SK-N-SH treated with all-trans-retinoic acid at 6 μM for 48 hours (cell line): ENCODE measurements at regions not wholly inside any gene's neighbourhood (a gene's known extent, or its start where the extent isn't known, plus 50 kb on each side); places are given as distances from the start of the nearest gene placed in this dataset.
"Not testable (repeated sequence)": the region's sequence is repeated elsewhere in the genome, so short reads cannot be mapped to it uniquely, and the experiment has no call there.

Source experiments
- ATAC-seq: fragments of 200-7000 bp; cut with Tn5 transposase; 3 replicates; pipeline ENCODE4 v1.9.1; 2020; ENCODE audit warnings: mild to moderate bottlenecking, moderate library complexity
- ARNTL ChIP-seq: fragments of 450-650 bp; formaldehyde crosslinking; IDR thresholded peaks from 2 replicates; pipeline ENCODE4 v1.5.0; 2020; ENCODE audit warnings: low read depth, mild to moderate bottlenecking, moderate library complexity, borderline replicate concordance
- BACH2 ChIP-seq: fragments of 250-450 bp; sonication (Bioruptor Pico); IDR thresholded peaks from 2 replicates; pipeline ENCODE4 v1.9.0; 2021; ENCODE audit warnings: mild to moderate bottlenecking, borderline replicate concordance
- CREB5 ChIP-seq: fragments of 250-450 bp; sonication (Bioruptor Pico); IDR thresholded peaks from 2 replicates; pipeline ENCODE4 v1.5.1; 2020; ENCODE audit warnings: low read depth, mild to moderate bottlenecking, moderate library complexity
- CSDC2 ChIP-seq: fragments of 250-450 bp; sonication (Bioruptor Pico); IDR thresholded peaks from 2 replicates; pipeline ENCODE4 v1.5.0; 2020; ENCODE audit warnings: mild to moderate bottlenecking, moderate library complexity
- CSRNP3 ChIP-seq: fragments of 250-450 bp; sonication (Bioruptor Pico); IDR thresholded peaks from 2 replicates; pipeline ENCODE4 v1.5.1; 2021; ENCODE audit warnings: mild to moderate bottlenecking, moderate library complexity
- ESRRG ChIP-seq: fragments of 250-450 bp; sonication (Bioruptor Pico); IDR thresholded peaks from 2 replicates; pipeline ENCODE4 v1.6.1; 2021; ENCODE audit warnings: mild to moderate bottlenecking
- GLIS3 ChIP-seq: fragments of 250-450 bp; sonication (Bioruptor Pico); IDR thresholded peaks from 2 replicates; pipeline ENCODE4 v1.5.0; 2020; ENCODE audit warnings: mild to moderate bottlenecking, moderate library complexity
- ISL1 ChIP-seq: fragments of 250-450 bp; sonication (Bioruptor Pico); IDR thresholded peaks from 2 replicates; pipeline ENCODE4 v2.1.2; 2022; ENCODE audit warnings: mild to moderate bottlenecking, moderate library complexity
- OSR1 ChIP-seq: fragments of 250-450 bp; sonication (Bioruptor Pico); IDR thresholded peaks from 2 replicates; pipeline ENCODE4 v1.8.0; 2022; ENCODE audit warnings: moderate library complexity, mild to moderate bottlenecking, inconsistent platforms
- PATZ1 ChIP-seq: fragments of 250-450 bp; sonication (Bioruptor Pico); IDR thresholded peaks from 2 replicates; pipeline ENCODE4 v1.8.0; 2020; ENCODE audit warnings: mild to moderate bottlenecking, moderate library complexity, borderline replicate concordance
- POU6F1 ChIP-seq: fragments of 250-450 bp; sonication (Bioruptor Pico); IDR thresholded peaks from 2 replicates; pipeline ENCODE4 v1.8.0; 2021; ENCODE audit warnings: low read depth, mild to moderate bottlenecking, moderate library complexity, borderline replicate concordance
- PPARA ChIP-seq: fragments of 250-450 bp; sonication (Bioruptor Pico); IDR thresholded peaks from 2 replicates; pipeline ENCODE4 v1.5.0; 2020; ENCODE audit warnings: mild to moderate bottlenecking, borderline replicate concordance
- RARB ChIP-seq: fragments of 250-450 bp; sonication (Bioruptor Pico); IDR thresholded peaks from 2 replicates; pipeline ENCODE4 v1.8.0; 2021; ENCODE audit warnings: mild to moderate bottlenecking, moderate library complexity
- SNAI2 ChIP-seq: fragments of 250-450 bp; sonication (Bioruptor Pico); IDR thresholded peaks from 2 replicates; pipeline ENCODE4 v1.5.0; 2020; ENCODE audit warnings: mild to moderate bottlenecking, moderate library complexity
- TCF4 ChIP-seq: fragments of 250-450 bp; sonication (Bioruptor Pico); IDR thresholded peaks from 2 replicates; pipeline ENCODE4 v1.8.0; 2021; ENCODE audit warnings: mild to moderate bottlenecking, moderate library complexity, borderline replicate concordance
- ZC3H10 ChIP-seq: fragments of 250-450 bp; sonication (Bioruptor Pico); IDR thresholded peaks from 2 replicates; pipeline ENCODE4 v1.5.1; 2021; ENCODE audit warnings: mild to moderate bottlenecking, moderate library complexity
- ZFP30 ChIP-seq: fragments of 450-650 bp; formaldehyde crosslinking; IDR thresholded peaks from 2 replicates; pipeline ENCODE4 v1.5.0; 2022; ENCODE audit warnings: mild to moderate bottlenecking, moderate library complexity
- ZNF70 ChIP-seq: fragments of 450-650 bp; formaldehyde crosslinking; IDR thresholded peaks from 2 replicates; pipeline ENCODE4 v1.5.0; 2020; ENCODE audit warnings: mild to moderate bottlenecking, moderate library complexity
- ZNF8 ChIP-seq: fragments of 450-650 bp; formaldehyde crosslinking; IDR thresholded peaks from 2 replicates; pipeline ENCODE4 v1.5.0; 2020; ENCODE audit warnings: mild to moderate bottlenecking, moderate library complexity

- no peak for ATAC-seq
- TF ChIP-seq ARNTL (no peak), SNAI2 (no peak), OSR1 (CRISPR knock-in tag) (no peak), RARB (CRISPR knock-in tag) (no peak), ZNF70 (CRISPR knock-in tag) (no peak)
Observed at GRCh38 chr7:86049910-86050309, 593.8 kb upstream of the GRM3 start.

GRCh38 chr7:86045197-86045596 is 598.5 kb upstream of the GRM3 start:
- not testable (repeated sequence) for ATAC-seq

- no peak for ATAC-seq
Observed at GRCh38 chr7:86025807-86026206, 617.9 kb upstream of the GRM3 start.

GRCh38 chr7:86013662-86014061 is 630.0 kb upstream of the GRM3 start:
- ATAC-seq, result no peak
- TF ChIP-seq SNAI2 (no peak), OSR1 (CRISPR knock-in tag) (no peak), POU6F1 (CRISPR knock-in tag) (no peak), TCF4 (CRISPR knock-in tag) (no peak), GLIS3 (CRISPR knock-in tag) (no peak), CSDC2 (CRISPR knock-in tag) (no peak), CSRNP3 (CRISPR knock-in tag) (no peak), ZNF8 (CRISPR knock-in tag) (no peak), ESRRG (CRISPR knock-in tag) (no peak), BACH2 (CRISPR knock-in tag) (no peak), ZNF70 (CRISPR knock-in tag) (no peak), RARB (CRISPR knock-in tag) (no peak), PPARA (CRISPR knock-in tag) (no peak), ISL1 (CRISPR knock-in tag) (no peak)

More at GRCh38 chr7:86025807-86026206, 617.9 kb upstream of the GRM3 start:
- TF ChIP-seq CSDC2 (CRISPR knock-in tag), result no peak
- TF ChIP-seq RARB (CRISPR knock-in tag), result no peak
- TF ChIP-seq GLIS3 (CRISPR knock-in tag), result no peak
- TF ChIP-seq ZNF8 (CRISPR knock-in tag), result no peak
- TF ChIP-seq OSR1 (CRISPR knock-in tag), result no peak
- TF ChIP-seq ISL1 (CRISPR knock-in tag), result no peak
- TF ChIP-seq ZC3H10 (CRISPR knock-in tag), result no peak
- no peak for TF ChIP-seq ZFP30 (CRISPR knock-in tag)
- no peak for TF ChIP-seq BACH2 (CRISPR knock-in tag)
- no peak for TF ChIP-seq TCF4 (CRISPR knock-in tag)
- no peak for TF ChIP-seq ARNTL
- TF ChIP-seq CSRNP3 (CRISPR knock-in tag), result no peak
- TF ChIP-seq SNAI2, result no peak
- TF ChIP-seq CREB5 (CRISPR knock-in tag), result no peak
- no peak for TF ChIP-seq POU6F1 (CRISPR knock-in tag)
- TF ChIP-seq ESRRG (CRISPR knock-in tag), result no peak
- TF ChIP-seq PATZ1 (CRISPR knock-in tag), result no peak
